VCaP (cell line): ENCODE measurements at regions not wholly inside any gene's neighbourhood (a gene's known extent, or its start where the extent isn't known, plus 50 kb on each side); places are given as distances from the start of the nearest gene placed in this dataset.

Experiments
- H3K27ac ChIP-seq: fragments of 450-650 bp; 2 replicates; pipeline ENCODE4 v1.5.1; 2017
- TF ChIP-seq, protein P1 (sequence below): fragments of 450-650 bp; conservative IDR thresholded peaks from 2 replicates; pipeline ENCODE4 v1.5.1; 2017; ENCODE audit warnings: mild to moderate bottlenecking, moderate library complexity

DNA sequence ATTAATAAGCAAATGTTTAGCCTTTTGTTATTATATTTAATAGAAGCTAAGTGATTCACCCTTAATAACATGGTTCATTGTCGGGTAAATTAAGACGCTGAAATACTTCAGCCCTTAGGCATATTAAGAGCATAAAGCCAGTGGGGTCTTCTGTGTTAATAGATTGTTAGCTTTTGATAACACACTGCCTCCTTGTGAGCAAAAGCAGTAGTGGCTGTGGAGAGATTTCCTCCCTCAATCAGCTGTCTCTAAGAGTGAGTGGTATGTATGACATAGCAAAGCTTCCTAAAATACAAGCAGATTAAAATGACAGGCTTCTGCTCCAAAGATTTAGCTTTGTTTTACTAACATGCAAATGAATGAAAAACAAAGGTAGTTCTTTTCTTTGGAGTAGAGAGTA lies 143.7 kb upstream of the SYT4 start:
- TF ChIP-seq, protein P1, sequence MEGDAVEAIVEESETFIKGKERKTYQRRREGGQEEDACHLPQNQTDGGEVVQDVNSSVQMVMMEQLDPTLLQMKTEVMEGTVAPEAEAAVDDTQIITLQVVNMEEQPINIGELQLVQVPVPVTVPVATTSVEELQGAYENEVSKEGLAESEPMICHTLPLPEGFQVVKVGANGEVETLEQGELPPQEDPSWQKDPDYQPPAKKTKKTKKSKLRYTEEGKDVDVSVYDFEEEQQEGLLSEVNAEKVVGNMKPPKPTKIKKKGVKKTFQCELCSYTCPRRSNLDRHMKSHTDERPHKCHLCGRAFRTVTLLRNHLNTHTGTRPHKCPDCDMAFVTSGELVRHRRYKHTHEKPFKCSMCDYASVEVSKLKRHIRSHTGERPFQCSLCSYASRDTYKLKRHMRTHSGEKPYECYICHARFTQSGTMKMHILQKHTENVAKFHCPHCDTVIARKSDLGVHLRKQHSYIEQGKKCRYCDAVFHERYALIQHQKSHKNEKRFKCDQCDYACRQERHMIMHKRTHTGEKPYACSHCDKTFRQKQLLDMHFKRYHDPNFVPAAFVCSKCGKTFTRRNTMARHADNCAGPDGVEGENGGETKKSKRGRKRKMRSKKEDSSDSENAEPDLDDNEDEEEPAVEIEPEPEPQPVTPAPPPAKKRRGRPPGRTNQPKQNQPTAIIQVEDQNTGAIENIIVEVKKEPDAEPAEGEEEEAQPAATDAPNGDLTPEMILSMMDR, result no peak
- H3K27ac ChIP-seq, result no peak overlapping the region

DNA sequence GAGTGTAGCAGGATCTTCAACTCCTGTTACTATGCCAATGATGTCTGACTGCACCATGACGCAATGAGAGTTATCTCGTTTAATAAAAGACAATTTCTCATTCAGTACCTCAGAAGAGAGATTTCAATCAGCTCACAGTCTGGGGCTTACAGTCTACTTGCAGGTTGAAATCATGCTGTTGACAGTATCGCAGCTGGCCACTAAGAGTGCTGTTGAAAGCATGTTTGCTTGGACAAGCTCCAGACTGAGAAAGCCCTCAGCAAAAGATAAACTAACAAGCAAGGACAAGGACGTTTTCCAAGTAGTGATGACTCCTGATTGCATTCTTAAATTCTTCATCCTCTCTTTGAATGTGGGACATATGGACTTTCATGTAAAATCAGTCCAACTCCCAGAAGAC lies 145.2 kb upstream of the SYT4 start:
- TF ChIP-seq, protein P1, result peak; percentile 77
- no peak overlapping the region for H3K27ac ChIP-seq

DNA sequence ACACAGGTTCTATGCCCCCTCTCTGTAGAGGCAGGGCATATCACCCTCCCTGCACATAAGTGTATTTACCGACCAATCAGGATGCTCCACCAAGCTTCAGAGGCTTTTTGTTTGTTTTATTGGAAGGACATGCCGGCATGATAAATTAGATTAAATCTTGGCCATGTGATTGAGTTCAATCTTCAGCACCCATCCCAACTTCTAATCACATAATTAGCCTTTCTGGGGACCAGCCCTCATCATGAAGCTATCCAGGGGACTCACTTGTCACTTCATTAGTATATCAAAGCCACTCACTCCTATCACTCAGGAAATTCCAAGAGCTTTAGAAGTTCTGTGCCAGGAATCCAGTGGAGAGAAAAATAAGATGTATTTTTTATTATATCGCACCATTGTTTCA lies 158.6 kb upstream of the SYT4 start:
- H3K27ac ChIP-seq, result no peak overlapping the region
- TF ChIP-seq, protein P1, result no peak

DNA sequence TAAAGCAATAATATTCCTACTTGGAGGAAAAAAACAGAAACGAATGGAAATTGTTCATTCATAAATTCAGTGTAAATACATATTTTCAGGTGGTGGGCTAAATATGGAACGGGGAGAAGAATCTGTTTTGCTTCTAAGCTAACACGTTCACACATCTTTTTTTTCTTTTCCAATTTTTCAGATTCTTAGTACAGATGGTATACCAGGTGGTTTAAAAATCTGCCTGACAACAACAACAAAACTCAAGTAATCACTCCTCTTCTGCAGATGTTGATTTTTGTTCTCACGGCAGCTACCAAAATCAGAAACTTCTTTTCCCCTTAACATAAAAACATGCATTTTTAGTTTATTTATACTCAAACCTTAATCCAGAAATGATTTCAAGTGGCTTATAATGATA lies 164.8 kb upstream of the SYT4 start:
- TF ChIP-seq, protein P1, result no peak
- no peak overlapping the region for H3K27ac ChIP-seq

DNA sequence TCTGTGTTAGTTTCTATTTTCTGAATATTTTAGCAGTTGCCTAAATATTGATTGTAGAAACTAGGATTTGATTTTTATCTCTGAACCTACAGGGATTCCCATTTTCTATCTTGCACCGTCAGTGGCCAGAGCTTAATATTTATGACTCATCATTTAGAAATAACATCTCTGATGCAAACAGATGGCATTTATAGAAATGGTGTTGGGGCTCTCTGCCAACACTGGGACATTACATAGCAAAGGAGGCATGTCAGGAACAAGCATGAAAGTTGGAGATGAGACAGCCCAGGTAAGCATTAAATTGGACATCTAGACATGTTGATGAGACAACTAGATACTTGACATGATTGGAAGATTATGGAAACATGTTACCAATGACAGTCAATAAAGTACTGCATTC lies 165.3 kb upstream of the SYT4 start:
- H3K27ac ChIP-seq, result no peak overlapping the region
- TF ChIP-seq, protein P1, result no peak

DNA sequence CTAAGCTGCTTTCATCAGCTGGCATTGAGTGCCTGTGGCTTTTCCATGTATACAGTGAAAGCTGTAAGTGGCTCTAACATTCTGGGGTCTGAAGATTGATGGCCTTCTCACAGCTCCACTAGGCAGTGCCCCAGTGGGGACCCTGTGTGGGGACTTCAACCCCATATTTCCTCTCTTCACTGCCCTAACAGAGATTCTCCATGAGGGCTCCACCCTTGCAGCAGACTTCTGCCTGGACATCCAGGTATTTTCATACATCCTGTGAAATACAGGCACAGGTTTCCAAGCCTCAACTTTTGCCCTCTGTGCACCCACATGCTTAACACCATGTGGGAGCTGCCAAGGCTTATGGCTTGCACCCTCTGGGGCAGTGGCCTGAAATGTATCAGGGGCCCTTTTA lies 188.2 kb upstream of the SYT4 start:
- TF ChIP-seq, protein P1, result no peak
- H3K27ac ChIP-seq, result no peak overlapping the region

DNA sequence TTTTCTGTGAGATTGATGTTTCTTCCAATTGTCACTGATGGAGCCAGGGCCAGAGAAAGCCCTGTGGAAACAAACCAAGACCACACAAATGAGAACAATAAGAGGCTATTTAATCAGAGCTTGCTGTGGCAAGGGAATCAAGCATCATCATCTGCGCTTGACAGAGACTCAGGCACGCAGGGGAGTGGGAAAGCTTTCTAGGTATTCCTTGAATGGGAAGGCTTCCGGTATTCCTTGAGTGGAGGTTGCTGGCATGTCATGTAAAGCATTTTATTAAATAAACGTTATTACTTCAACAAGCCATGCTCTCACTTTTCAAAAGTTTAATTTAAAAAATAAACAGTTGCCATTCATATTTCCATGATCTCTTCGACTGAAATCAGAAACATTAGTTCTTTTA lies 194.6 kb upstream of the SYT4 start:
- no peak overlapping the region for H3K27ac ChIP-seq
- TF ChIP-seq, protein P1, result no peak

DNA sequence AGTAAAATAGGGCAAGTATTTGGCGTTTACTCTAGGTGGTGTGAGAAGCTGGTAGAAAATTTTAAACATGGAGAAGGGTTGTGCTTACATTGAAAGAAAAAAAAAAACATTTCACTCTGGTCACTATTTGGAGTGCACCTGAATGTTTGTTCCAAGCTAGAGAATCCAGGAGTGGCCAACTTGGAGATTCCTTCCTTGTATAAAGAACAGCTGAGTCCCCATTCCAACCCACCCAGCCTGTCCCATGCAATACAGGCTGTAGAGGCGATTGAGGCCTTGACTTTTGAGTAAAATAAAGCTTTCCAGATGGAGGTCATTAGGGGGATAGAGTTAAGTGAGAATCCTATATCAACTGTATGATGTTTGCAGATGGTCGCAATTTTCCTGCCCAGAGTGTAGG lies 203.8 kb upstream of the SYT4 start:
- TF ChIP-seq, protein P1, result no peak
- no peak overlapping the region for H3K27ac ChIP-seq
